ENCODE measurements at regions not wholly inside any gene's neighbourhood (a gene's known extent, or its start where the extent isn't known, plus 50 kb on each side); places are given as distances from the start of the nearest gene placed in this dataset.

DNA sequence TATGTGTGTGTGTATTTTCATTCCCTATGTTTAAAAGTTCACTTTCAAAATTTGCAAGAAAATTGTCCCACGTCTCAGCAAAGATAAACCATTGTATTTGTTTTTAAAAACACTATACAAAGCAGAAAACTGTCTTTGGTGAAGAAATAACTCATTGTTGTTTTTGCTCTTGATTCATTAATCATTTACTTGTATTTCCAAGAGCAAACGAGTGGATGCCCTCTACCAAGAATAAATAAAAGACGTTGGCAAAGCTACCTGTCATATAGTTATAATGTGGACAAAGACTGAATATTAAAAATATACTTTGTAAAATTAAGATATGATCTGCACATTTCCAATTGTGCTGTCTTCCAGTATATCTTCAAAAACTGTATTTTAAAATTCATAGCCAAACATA, 210.9 kb upstream of the NDST3 start:
- H3K4me1 Mint-ChIP-seq = peaks cover 19% of the 10 kb centered on the region
- no peaks in the 10 kb centered on the region for H3K27me3 Mint-ChIP-seq (ENCODE audit: low read depth, poor library complexity)
- H3K9me3 Mint-ChIP-seq = peaks cover 5% of the 10 kb centered on the region
- no peak overlapping the region for H3K4me3 Mint-ChIP-seq
- H3K36me3 Mint-ChIP-seq (ENCODE audit: low read depth) = no peaks in the 10 kb centered on the region
- H3K27ac Mint-ChIP-seq = no peak overlapping the region
- TF ChIP-seq, protein P1, sequence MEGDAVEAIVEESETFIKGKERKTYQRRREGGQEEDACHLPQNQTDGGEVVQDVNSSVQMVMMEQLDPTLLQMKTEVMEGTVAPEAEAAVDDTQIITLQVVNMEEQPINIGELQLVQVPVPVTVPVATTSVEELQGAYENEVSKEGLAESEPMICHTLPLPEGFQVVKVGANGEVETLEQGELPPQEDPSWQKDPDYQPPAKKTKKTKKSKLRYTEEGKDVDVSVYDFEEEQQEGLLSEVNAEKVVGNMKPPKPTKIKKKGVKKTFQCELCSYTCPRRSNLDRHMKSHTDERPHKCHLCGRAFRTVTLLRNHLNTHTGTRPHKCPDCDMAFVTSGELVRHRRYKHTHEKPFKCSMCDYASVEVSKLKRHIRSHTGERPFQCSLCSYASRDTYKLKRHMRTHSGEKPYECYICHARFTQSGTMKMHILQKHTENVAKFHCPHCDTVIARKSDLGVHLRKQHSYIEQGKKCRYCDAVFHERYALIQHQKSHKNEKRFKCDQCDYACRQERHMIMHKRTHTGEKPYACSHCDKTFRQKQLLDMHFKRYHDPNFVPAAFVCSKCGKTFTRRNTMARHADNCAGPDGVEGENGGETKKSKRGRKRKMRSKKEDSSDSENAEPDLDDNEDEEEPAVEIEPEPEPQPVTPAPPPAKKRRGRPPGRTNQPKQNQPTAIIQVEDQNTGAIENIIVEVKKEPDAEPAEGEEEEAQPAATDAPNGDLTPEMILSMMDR (IDR thresholded peaks at IDR 0.05) = no peak
- no peak for DNase-seq

DNA sequence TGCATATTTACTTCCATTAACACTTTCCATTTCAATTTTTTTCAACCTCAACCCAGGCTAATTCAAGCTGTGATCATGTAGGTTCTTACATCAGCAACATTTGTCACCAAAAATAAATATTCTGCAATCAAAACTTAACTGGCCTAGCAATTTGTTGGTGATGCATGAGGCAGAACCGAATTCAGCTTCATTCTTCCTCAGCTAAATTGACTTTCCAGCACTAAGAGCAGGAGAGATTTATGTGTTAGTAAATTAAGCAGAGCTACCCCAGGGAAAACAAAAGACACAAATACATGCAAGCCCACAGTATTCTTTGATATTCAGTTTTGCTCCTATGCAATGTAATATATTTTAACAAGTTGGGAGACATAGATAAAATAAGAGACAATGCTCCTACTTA, 208.7 kb upstream of the NDST3 start:
- Mint-ChIP-seq H3K27ac (peak overlapping the region; percentile 3), H3K27me3 (ENCODE audit: low read depth, poor library complexity) (no peaks in the 10 kb centered on the region), H3K36me3 (ENCODE audit: low read depth) (no peaks in the 10 kb centered on the region), H3K4me1 (peaks cover 19% of the 10 kb centered on the region), H3K9me3 (peaks cover 5% of the 10 kb centered on the region), H3K4me3 (no peak overlapping the region)
- TF ChIP-seq, protein P1 (IDR thresholded peaks at IDR 0.05) = no peak
- no peak for DNase-seq

DNA sequence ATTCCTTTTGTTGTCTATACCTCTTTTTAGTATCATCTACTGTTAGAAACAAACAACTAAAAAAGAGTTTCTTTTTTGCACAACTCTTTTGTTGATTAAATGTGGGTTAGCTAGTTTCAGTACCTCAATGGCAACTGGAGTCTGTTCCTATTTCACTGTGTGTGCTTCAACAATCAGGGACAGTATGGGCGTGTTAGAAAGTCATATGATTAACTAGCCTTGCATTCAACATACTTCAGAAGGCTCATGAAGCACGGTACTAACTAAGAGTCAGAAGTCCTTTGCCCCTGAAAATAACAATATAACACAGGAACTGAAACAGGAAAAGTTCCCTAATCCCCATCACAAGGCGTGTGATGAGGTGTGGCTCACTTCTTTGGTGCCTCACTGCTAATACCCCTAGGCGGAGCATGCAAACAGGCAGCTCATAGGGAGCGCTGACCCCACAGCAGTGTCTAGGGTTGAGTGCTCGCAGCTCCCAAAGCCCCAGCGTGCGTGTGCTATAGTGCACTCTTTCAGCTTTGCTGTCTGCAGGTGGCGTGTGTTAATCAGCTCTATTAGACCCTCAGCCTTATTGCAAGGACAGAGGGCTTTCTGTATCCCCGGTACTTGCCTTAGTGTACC, 203.1 kb upstream of the NDST3 start:
- Mint-ChIP-seq H3K4me3 (no peak overlapping the region), H3K27me3 (ENCODE audit: low read depth, poor library complexity) (peaks cover 4% of the 10 kb centered on the region), H3K36me3 (ENCODE audit: low read depth) (no peaks in the 10 kb centered on the region), H3K4me1 (no peaks in the 10 kb centered on the region), H3K27ac (no peak overlapping the region), H3K9me3 (no peaks in the 10 kb centered on the region)
- DNase-seq = no peak
- TF ChIP-seq, protein P1 (IDR thresholded peaks at IDR 0.05) = no peak

DNA sequence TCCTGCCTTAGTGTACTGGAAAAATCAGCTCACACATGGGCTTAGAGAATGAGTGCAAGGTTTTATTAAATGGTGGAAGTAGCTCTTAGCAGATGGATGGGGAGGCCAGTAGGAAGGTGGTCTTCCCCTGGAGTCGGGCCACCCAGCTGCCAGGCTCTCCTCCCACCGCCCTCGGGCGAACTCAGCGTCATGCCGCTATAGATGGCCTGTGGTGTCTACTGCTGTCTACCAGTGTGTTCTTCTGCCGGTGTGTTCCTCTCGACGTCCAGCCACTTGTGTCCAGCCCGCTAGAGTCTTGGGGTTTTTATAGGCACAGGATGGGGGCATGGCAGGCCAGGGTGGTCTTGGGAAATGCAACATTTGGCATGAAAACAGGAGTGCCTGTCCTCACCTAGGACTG, 198.7 kb upstream of the NDST3 start:
- H3K36me3 Mint-ChIP-seq (ENCODE audit: low read depth) = no peaks in the 10 kb centered on the region
- TF ChIP-seq, protein P1 (IDR thresholded peaks at IDR 0.05) = no peak
- no peak overlapping the region for H3K27ac Mint-ChIP-seq
- H3K9me3 Mint-ChIP-seq = no peaks in the 10 kb centered on the region
- DNase-seq = no peak
- H3K27me3 Mint-ChIP-seq (ENCODE audit: low read depth, poor library complexity) = peaks cover 4% of the 10 kb centered on the region
- H3K4me3 Mint-ChIP-seq = no peak overlapping the region
- no peaks in the 10 kb centered on the region for H3K4me1 Mint-ChIP-seq

DNA sequence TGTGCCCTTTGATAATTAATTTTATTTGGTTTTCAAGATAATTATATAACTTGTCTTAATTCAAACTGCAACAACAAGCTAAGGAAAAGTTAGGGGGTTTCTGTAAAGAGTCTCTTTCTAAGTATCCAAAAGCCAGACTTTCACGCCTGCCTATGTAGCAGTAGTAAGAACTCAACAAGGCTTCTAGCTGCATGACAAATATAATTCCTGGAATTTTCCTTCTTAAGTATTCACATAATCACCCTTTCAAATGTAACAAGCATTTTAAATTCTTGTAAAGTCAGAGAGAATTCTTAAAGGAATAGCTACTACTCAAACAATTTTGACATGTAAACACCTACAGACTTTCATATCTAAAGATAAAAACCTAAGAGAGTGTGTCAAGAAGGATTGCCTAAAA, 189.7 kb upstream of the NDST3 start:
- H3K4me1 Mint-ChIP-seq = peaks cover 14% of the 10 kb centered on the region
- H3K27me3 Mint-ChIP-seq (ENCODE audit: low read depth, poor library complexity) = no peaks in the 10 kb centered on the region
- peak overlapping the region; percentile 57 for H3K27ac Mint-ChIP-seq
- H3K36me3 Mint-ChIP-seq (ENCODE audit: low read depth) = no peaks in the 10 kb centered on the region
- DNase-seq = no peak
- peaks cover 4% of the 10 kb centered on the region for H3K9me3 Mint-ChIP-seq
- no peak overlapping the region for H3K4me3 Mint-ChIP-seq
- TF ChIP-seq, protein P1 (IDR thresholded peaks at IDR 0.05) = no peak

DNA sequence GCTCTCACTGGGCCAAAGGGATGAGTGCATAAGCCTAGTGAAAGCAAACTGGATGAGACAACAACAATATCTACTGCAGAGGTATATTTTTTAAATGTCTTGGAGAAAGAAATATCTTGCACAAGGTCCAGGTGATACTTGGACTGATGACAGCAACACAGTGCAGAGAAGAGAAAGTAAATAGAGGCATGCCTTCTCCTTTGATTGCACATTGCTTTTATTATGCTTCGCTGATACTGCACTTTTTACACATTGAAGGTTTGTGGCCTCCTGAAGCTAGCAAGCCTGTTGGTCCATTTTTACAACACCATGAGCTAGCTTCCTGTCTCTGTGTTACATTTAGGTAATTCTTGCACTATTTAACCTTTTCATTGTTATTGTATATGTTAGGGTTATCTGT, 189.0 kb upstream of the NDST3 start:
- Mint-ChIP-seq H3K4me1 (peaks cover 14% of the 10 kb centered on the region), H3K36me3 (ENCODE audit: low read depth) (peaks cover under 1% of the 10 kb centered on the region), H3K4me3 (no peak overlapping the region), H3K27me3 (ENCODE audit: low read depth, poor library complexity) (peaks cover 4% of the 10 kb centered on the region), H3K9me3 (peaks cover 11% of the 10 kb centered on the region), H3K27ac (peak overlapping the region; percentile 57)
- TF ChIP-seq, protein P1 (IDR thresholded peaks at IDR 0.05) = no peak
- DNase-seq = no peak
